ENCODE measurements at regions not wholly inside any gene's neighbourhood (a gene's known extent, or its start where the extent isn't known, plus 50 kb on each side); places are given as distances from the start of the nearest gene placed in this dataset.

- peaks cover 5% of the 10 kb centered on the region for H3K27me3 ChIP-seq (ENCODE audit: insufficient read depth, low read length, poor library complexity)
- ATAC-seq (ENCODE audit: insufficient read depth, low read depth) (no peak), DNase-seq (no peak)
- no peak overlapping the region for H3K27ac ChIP-seq (ENCODE audit: low read length)
- no peaks in the 10 kb centered on the region for H3K79me2 ChIP-seq (ENCODE audit: insufficient read depth, low read length)
- no peak overlapping the region for H3K4me3 ChIP-seq (ENCODE audit: low read depth in 1 of 2, low read length in 2 of 2)
- no peaks in the 10 kb centered on the region for H4K20me1 ChIP-seq (ENCODE audit: insufficient read depth, low read length)
- H3K9me3 ChIP-seq (ENCODE audit: insufficient read depth, low read length, severe bottlenecking), result peaks cover 4% of the 10 kb centered on the region
- no peak for TF ChIP-seq EZH2 (IDR thresholded peaks at IDR 0.05; ENCODE audit: borderline replicate concordance, low read depth, low read length, severe bottlenecking)
- no peak for TF ChIP-seq CTCF (IDR thresholded peaks at IDR 0.05; ENCODE audit: borderline replicate concordance, extremely low read depth, low read length, poor library complexity, severe bottlenecking)
- no peak overlapping the region for H2AFZ ChIP-seq (ENCODE audit: low read depth, low read length)
- no peak overlapping the region for H3K9ac ChIP-seq (ENCODE audit: low read depth, low read length)
- no peaks in the 10 kb centered on the region for H3K36me3 ChIP-seq (ENCODE audit: insufficient read depth, low read length)
- H3K4me1 ChIP-seq (ENCODE audit: insufficient read depth, low read length), result no peaks in the 10 kb centered on the region
- no peak overlapping the region for H3K4me2 ChIP-seq (ENCODE audit: insufficient read depth, low read length)
Measured at GRCh38 chr3:5277612-5278236, 90.2 kb downstream of the EDEM1 start.

GRCh38 chr3:5278666-5279065 is 91.2 kb downstream of the EDEM1 start:
- Histone ChIP-seq H3K79me2 (ENCODE audit: insufficient read depth, low read length) (no peaks in the 10 kb centered on the region), H4K20me1 (ENCODE audit: insufficient read depth, low read length) (no peaks in the 10 kb centered on the region), H3K36me3 (ENCODE audit: insufficient read depth, low read length) (no peaks in the 10 kb centered on the region), H3K9me3 (ENCODE audit: insufficient read depth, low read length, severe bottlenecking) (peaks cover 5% of the 10 kb centered on the region), H2AFZ (ENCODE audit: low read depth, low read length) (no peak overlapping the region), H3K9ac (ENCODE audit: low read depth, low read length) (no peak overlapping the region), H3K4me2 (ENCODE audit: insufficient read depth, low read length) (no peak overlapping the region), H3K27me3 (ENCODE audit: insufficient read depth, low read length, poor library complexity) (peaks cover 5% of the 10 kb centered on the region), H3K27ac (ENCODE audit: low read length) (no peak overlapping the region), H3K4me1 (ENCODE audit: insufficient read depth, low read length) (no peaks in the 10 kb centered on the region), H3K4me3 (ENCODE audit: low read depth in 1 of 2, low read length in 2 of 2) (no peak overlapping the region)
- DNase-seq, result no peak
- no peak for TF ChIP-seq EZH2 (IDR thresholded peaks at IDR 0.05; ENCODE audit: borderline replicate concordance, low read depth, low read length, severe bottlenecking)
- no peak for ATAC-seq (ENCODE audit: insufficient read depth, low read depth)

GRCh38 chr3:5282703-5283102 is 95.2 kb downstream of the EDEM1 start:
- Histone ChIP-seq H3K4me1 (ENCODE audit: insufficient read depth, low read length) (no peaks in the 10 kb centered on the region), H3K9ac (ENCODE audit: low read depth, low read length) (no peak overlapping the region), H4K20me1 (ENCODE audit: insufficient read depth, low read length) (no peaks in the 10 kb centered on the region), H3K27ac (ENCODE audit: low read length) (no peak overlapping the region), H3K4me3 (ENCODE audit: low read depth in 1 of 2, low read length in 2 of 2) (no peak overlapping the region), H3K4me2 (ENCODE audit: insufficient read depth, low read length) (no peak overlapping the region), H3K9me3 (ENCODE audit: insufficient read depth, low read length, severe bottlenecking) (peaks cover 5% of the 10 kb centered on the region), H3K27me3 (ENCODE audit: insufficient read depth, low read length, poor library complexity) (peaks cover 5% of the 10 kb centered on the region), H3K36me3 (ENCODE audit: insufficient read depth, low read length) (no peaks in the 10 kb centered on the region), H2AFZ (ENCODE audit: low read depth, low read length) (no peak overlapping the region), H3K79me2 (ENCODE audit: insufficient read depth, low read length) (no peaks in the 10 kb centered on the region)
- TF ChIP-seq EZH2 (IDR thresholded peaks at IDR 0.05; ENCODE audit: borderline replicate concordance, low read depth, low read length, severe bottlenecking), result no peak
- TF ChIP-seq CTCF (IDR thresholded peaks at IDR 0.05; ENCODE audit: borderline replicate concordance, extremely low read depth, low read length, poor library complexity, severe bottlenecking), result no peak
- ATAC-seq (ENCODE audit: insufficient read depth, low read depth), result no peak
- DNase-seq, result no peak

- Histone ChIP-seq H2AFZ (ENCODE audit: low read depth, low read length) (no peak overlapping the region), H3K27ac (ENCODE audit: low read length) (no peak overlapping the region), H3K4me3 (ENCODE audit: low read depth in 1 of 2, low read length in 2 of 2) (no peak overlapping the region), H3K4me2 (ENCODE audit: insufficient read depth, low read length) (no peak overlapping the region), H3K36me3 (ENCODE audit: insufficient read depth, low read length) (no peaks in the 10 kb centered on the region), H3K9ac (ENCODE audit: low read depth, low read length) (no peak overlapping the region), H3K4me1 (ENCODE audit: insufficient read depth, low read length) (no peaks in the 10 kb centered on the region), H3K9me3 (ENCODE audit: insufficient read depth, low read length, severe bottlenecking) (peaks cover 5% of the 10 kb centered on the region), H3K79me2 (ENCODE audit: insufficient read depth, low read length) (no peaks in the 10 kb centered on the region), H3K27me3 (ENCODE audit: insufficient read depth, low read length, poor library complexity) (no peaks in the 10 kb centered on the region), H4K20me1 (ENCODE audit: insufficient read depth, low read length) (no peaks in the 10 kb centered on the region)
- no peak for DNase-seq
- no peak for ATAC-seq (ENCODE audit: insufficient read depth, low read depth)
- TF ChIP-seq CTCF (IDR thresholded peaks at IDR 0.05; ENCODE audit: borderline replicate concordance, extremely low read depth, low read length, poor library complexity, severe bottlenecking) (no peak), EZH2 (IDR thresholded peaks at IDR 0.05; ENCODE audit: borderline replicate concordance, low read depth, low read length, severe bottlenecking) (no peak)
Measured at GRCh38 chr3:5285439-5285838, 97.9 kb downstream of the EDEM1 start.

Measured in DND-41 (cell line).